ENCODE measurements at regions not wholly inside any gene's neighbourhood (a gene's known extent, or its start where the extent isn't known, plus 50 kb on each side); places are given as distances from the start of the nearest gene placed in this dataset.

DNA sequence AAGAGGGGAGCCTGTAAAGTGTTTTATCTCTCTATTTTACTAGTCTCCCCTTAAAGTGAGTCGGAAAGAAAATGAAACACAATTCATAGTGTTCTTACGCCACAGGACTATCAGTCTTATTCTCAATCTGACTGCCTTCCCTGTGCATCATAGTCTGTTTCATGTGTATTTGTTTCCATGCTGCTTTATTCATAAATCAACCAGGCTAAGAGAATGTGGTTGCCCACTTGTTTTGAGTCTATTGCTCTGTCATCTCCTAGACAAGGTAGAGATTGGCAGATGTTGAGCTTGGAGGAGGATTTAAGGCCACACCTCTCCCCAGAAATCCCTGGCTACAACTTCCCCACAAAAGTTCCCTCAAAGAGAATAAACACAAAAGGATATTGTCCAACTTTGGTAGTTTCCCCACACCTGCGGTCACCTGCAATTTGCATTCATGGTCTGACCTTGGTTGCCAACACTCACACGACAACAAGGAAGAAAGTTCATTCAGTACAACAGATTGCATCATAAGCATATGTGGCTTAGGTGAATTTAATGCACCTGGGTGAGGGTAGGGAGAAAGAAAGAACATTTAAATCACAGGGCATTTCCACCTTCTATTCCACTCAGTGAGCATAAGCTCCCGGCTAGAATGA, 167.1 kb upstream of the FBXL4 start:
- no peaks in the 10 kb centered on the region for H3K36me3 ChIP-seq (ENCODE audit: control insufficient read depth in 1 of 2, insufficient read depth in 2 of 2, low read length in 2 of 2)
- WGBS (ENCODE audit: extremely low coverage, insufficient coverage, insufficient read length) = no CpG with 5 or more reads among the region's 5 CpGs
- H3K4me2 ChIP-seq (ENCODE audit: low read length) = no peak overlapping the region
- no peak overlapping the region for H4K8ac ChIP-seq (ENCODE audit: low read depth, low read length)
- no peak overlapping the region for H3K9ac ChIP-seq (ENCODE audit: low read length)
- no peaks in the 10 kb centered on the region for H3K27me3 ChIP-seq (ENCODE audit: insufficient read depth, low read length)
- no peak for DNase-seq
- H3K79me1 ChIP-seq (ENCODE audit: low read length) = no peaks in the 10 kb centered on the region
- no peak overlapping the region for H4K91ac ChIP-seq (ENCODE audit: low read depth, low read length)
- no peak overlapping the region for H4K12ac ChIP-seq (ENCODE audit: low read depth, low read length)
- H3K23ac ChIP-seq (ENCODE audit: low read length) = no peak overlapping the region
- no peak overlapping the region for H3K18ac ChIP-seq (ENCODE audit: low read length)
- no peak overlapping the region for H2AFZ ChIP-seq (ENCODE audit: insufficient read depth, low read length, poor library complexity)
- no peak overlapping the region for H3K4ac ChIP-seq (ENCODE audit: low read depth, low read length)
- no peak overlapping the region for H3K14ac ChIP-seq (ENCODE audit: low read length)
- no peak overlapping the region for H3K27ac ChIP-seq (ENCODE audit: low read depth, low read length)
- H2BK12ac ChIP-seq (ENCODE audit: low read length) = no peak overlapping the region
- no peaks in the 10 kb centered on the region for H3K79me2 ChIP-seq (ENCODE audit: control insufficient read depth, insufficient read depth, low read length, poor library complexity)
- H3K4me3 ChIP-seq (ENCODE audit: low read depth, low read length) = no peak overlapping the region
- no peaks in the 10 kb centered on the region for H3K9me3 ChIP-seq (ENCODE audit: insufficient read depth, low read depth, low read length)
- no peaks in the 10 kb centered on the region for H3K4me1 ChIP-seq (ENCODE audit: control insufficient read depth in 1 of 2, insufficient read depth in 2 of 2, low read length in 2 of 2)
- H2BK120ac ChIP-seq (ENCODE audit: insufficient read depth, low read length, poor library complexity) = no peak overlapping the region
- H2BK5ac ChIP-seq (ENCODE audit: low read depth, low read length, poor library complexity) = no peak overlapping the region
- H2AK5ac ChIP-seq (ENCODE audit: low read length) = no peak overlapping the region

DNA sequence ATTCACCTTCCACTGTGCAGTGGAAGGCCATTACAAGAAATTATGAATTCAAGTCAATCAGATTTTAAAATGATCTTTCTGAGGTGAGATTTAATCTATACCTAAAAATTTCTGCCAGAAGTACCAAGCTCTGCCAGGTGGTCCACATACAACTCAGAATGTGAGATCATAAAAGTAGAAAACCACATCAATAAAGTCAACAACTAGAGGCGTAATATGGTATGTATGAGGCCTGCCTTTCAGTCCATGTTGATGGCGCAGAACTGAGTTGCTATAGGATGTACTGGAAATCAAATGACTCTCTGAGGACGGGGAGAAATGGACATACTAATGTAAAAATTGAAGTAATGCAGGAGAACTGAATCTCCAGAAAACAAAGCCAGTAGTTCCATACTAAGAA, 163.8 kb upstream of the FBXL4 start:
- Histone ChIP-seq H3K27me3 (ENCODE audit: insufficient read depth, low read length) (no peaks in the 10 kb centered on the region), H3K4me1 (ENCODE audit: control insufficient read depth in 1 of 2, insufficient read depth in 2 of 2, low read length in 2 of 2) (no peaks in the 10 kb centered on the region), H4K91ac (ENCODE audit: low read depth, low read length) (no peak overlapping the region), H3K9ac (ENCODE audit: low read length) (no peak overlapping the region), H4K12ac (ENCODE audit: low read depth, low read length) (no peak overlapping the region), H4K8ac (ENCODE audit: low read depth, low read length) (no peak overlapping the region), H3K36me3 (ENCODE audit: control insufficient read depth in 1 of 2, insufficient read depth in 2 of 2, low read length in 2 of 2) (no peaks in the 10 kb centered on the region), H2BK120ac (ENCODE audit: insufficient read depth, low read length, poor library complexity) (no peak overlapping the region), H3K79me1 (ENCODE audit: low read length) (no peaks in the 10 kb centered on the region), H2AK5ac (ENCODE audit: low read length) (no peak overlapping the region), H2BK5ac (ENCODE audit: low read depth, low read length, poor library complexity) (no peak overlapping the region), H3K9me3 (ENCODE audit: insufficient read depth, low read depth, low read length) (no peaks in the 10 kb centered on the region), H3K79me2 (ENCODE audit: control insufficient read depth, insufficient read depth, low read length, poor library complexity) (no peaks in the 10 kb centered on the region), H3K4me2 (ENCODE audit: low read length) (no peak overlapping the region), H3K4ac (ENCODE audit: low read depth, low read length) (no peak overlapping the region), H3K14ac (ENCODE audit: low read length) (no peak overlapping the region), H3K23ac (ENCODE audit: low read length) (no peak overlapping the region), H2AFZ (ENCODE audit: insufficient read depth, low read length, poor library complexity) (no peak overlapping the region), H3K18ac (ENCODE audit: low read length) (no peak overlapping the region), H3K4me3 (ENCODE audit: low read depth, low read length) (no peak overlapping the region), H2BK12ac (ENCODE audit: low read length) (no peak overlapping the region), H3K27ac (ENCODE audit: low read depth, low read length) (no peak overlapping the region)
- DNase-seq = no peak
- WGBS (ENCODE audit: extremely low coverage, insufficient coverage, insufficient read length) = no CpG with 5 or more reads among the region's 3 CpGs

DNA sequence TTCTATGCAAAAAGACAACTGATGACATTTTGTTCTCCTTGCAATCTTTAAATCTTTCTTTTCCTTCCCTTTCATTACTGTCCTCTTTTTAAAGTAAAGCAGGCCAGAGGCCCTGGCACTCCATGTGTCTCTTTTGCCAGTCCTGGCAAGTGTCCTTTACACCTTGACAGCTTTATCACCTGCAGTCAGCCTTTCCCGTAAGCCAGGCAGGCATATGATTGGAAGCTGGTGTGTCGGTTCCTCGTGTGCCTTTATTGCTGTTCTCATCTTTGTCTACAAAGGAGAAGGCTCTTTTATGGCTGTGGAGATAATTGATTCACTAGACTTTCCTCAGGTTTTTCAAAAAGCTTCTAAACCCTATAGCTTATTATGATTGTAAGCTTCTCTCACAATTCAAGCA, 162.3 kb upstream of the FBXL4 start:
- no peak overlapping the region for H4K12ac ChIP-seq (ENCODE audit: low read depth, low read length)
- H2AFZ ChIP-seq (ENCODE audit: insufficient read depth, low read length, poor library complexity) = no peak overlapping the region
- no peaks in the 10 kb centered on the region for H3K27me3 ChIP-seq (ENCODE audit: insufficient read depth, low read length)
- no peak overlapping the region for H3K9ac ChIP-seq (ENCODE audit: low read length)
- H3K4me3 ChIP-seq (ENCODE audit: low read depth, low read length) = no peak overlapping the region
- H3K23ac ChIP-seq (ENCODE audit: low read length) = no peak overlapping the region
- no CpG with 5 or more reads among the region's 3 CpGs for WGBS (ENCODE audit: extremely low coverage, insufficient coverage, insufficient read length)
- H3K27ac ChIP-seq (ENCODE audit: low read depth, low read length) = no peak overlapping the region
- no peak overlapping the region for H3K4me2 ChIP-seq (ENCODE audit: low read length)
- no peaks in the 10 kb centered on the region for H3K36me3 ChIP-seq (ENCODE audit: control insufficient read depth in 1 of 2, insufficient read depth in 2 of 2, low read length in 2 of 2)
- H4K8ac ChIP-seq (ENCODE audit: low read depth, low read length) = no peak overlapping the region
- DNase-seq = no peak
- no peak overlapping the region for H3K14ac ChIP-seq (ENCODE audit: low read length)
- H3K4ac ChIP-seq (ENCODE audit: low read depth, low read length) = no peak overlapping the region
- H2BK12ac ChIP-seq (ENCODE audit: low read length) = no peak overlapping the region
- H4K91ac ChIP-seq (ENCODE audit: low read depth, low read length) = no peak overlapping the region
- no peak overlapping the region for H2BK120ac ChIP-seq (ENCODE audit: insufficient read depth, low read length, poor library complexity)
- H2BK5ac ChIP-seq (ENCODE audit: low read depth, low read length, poor library complexity) = no peak overlapping the region
- H3K9me3 ChIP-seq (ENCODE audit: insufficient read depth, low read depth, low read length) = no peaks in the 10 kb centered on the region
- no peak overlapping the region for H3K18ac ChIP-seq (ENCODE audit: low read length)
- no peaks in the 10 kb centered on the region for H3K79me1 ChIP-seq (ENCODE audit: low read length)
- H3K79me2 ChIP-seq (ENCODE audit: control insufficient read depth, insufficient read depth, low read length, poor library complexity) = no peaks in the 10 kb centered on the region
- no peak overlapping the region for H2AK5ac ChIP-seq (ENCODE audit: low read length)
- no peaks in the 10 kb centered on the region for H3K4me1 ChIP-seq (ENCODE audit: control insufficient read depth in 1 of 2, insufficient read depth in 2 of 2, low read length in 2 of 2)

DNA sequence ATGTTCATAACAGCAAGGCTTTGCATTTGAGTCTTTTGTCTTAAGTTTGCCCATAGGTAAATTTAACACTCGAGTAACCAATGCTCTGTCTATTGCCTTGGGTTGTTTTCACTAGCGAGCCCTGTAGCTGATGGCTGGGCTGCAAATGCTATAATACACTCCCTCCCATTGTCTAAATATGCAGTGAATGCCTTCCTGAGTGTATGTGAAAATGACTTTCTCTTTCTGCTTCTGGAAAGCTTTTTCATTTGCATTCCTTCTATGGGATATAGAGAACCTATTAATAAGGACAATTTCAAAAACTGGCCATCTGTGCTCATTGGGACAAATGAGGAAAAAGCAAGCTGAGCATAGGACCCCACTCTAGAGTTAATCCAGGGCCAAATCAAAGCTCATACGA, 156.5 kb upstream of the FBXL4 start:
- no peak overlapping the region for H3K4me3 ChIP-seq (ENCODE audit: low read depth, low read length)
- no peak for DNase-seq
- no peaks in the 10 kb centered on the region for H3K36me3 ChIP-seq (ENCODE audit: control insufficient read depth in 1 of 2, insufficient read depth in 2 of 2, low read length in 2 of 2)
- H3K79me2 ChIP-seq (ENCODE audit: control insufficient read depth, insufficient read depth, low read length, poor library complexity) = no peaks in the 10 kb centered on the region
- no peak overlapping the region for H2BK5ac ChIP-seq (ENCODE audit: low read depth, low read length, poor library complexity)
- H2BK12ac ChIP-seq (ENCODE audit: low read length) = no peak overlapping the region
- no peak overlapping the region for H2AK5ac ChIP-seq (ENCODE audit: low read length)
- no peak overlapping the region for H4K12ac ChIP-seq (ENCODE audit: low read depth, low read length)
- H3K18ac ChIP-seq (ENCODE audit: low read length) = no peak overlapping the region
- H4K8ac ChIP-seq (ENCODE audit: low read depth, low read length) = no peak overlapping the region
- H3K4ac ChIP-seq (ENCODE audit: low read depth, low read length) = no peak overlapping the region
- no peak overlapping the region for H3K9ac ChIP-seq (ENCODE audit: low read length)
- H3K4me2 ChIP-seq (ENCODE audit: low read length) = no peak overlapping the region
- no peaks in the 10 kb centered on the region for H3K27me3 ChIP-seq (ENCODE audit: insufficient read depth, low read length)
- H2AFZ ChIP-seq (ENCODE audit: insufficient read depth, low read length, poor library complexity) = no peak overlapping the region
- no peaks in the 10 kb centered on the region for H3K4me1 ChIP-seq (ENCODE audit: control insufficient read depth in 1 of 2, insufficient read depth in 2 of 2, low read length in 2 of 2)
- H3K27ac ChIP-seq (ENCODE audit: low read depth, low read length) = no peak overlapping the region
- no peak overlapping the region for H3K14ac ChIP-seq (ENCODE audit: low read length)
- no peaks in the 10 kb centered on the region for H3K79me1 ChIP-seq (ENCODE audit: low read length)
- H3K9me3 ChIP-seq (ENCODE audit: insufficient read depth, low read depth, low read length) = no peaks in the 10 kb centered on the region
- no CpG with 5 or more reads among the region's 3 CpGs for WGBS (ENCODE audit: extremely low coverage, insufficient coverage, insufficient read length)
- H4K91ac ChIP-seq (ENCODE audit: low read depth, low read length) = no peak overlapping the region
- H3K23ac ChIP-seq (ENCODE audit: low read length) = no peak overlapping the region
- H2BK120ac ChIP-seq (ENCODE audit: insufficient read depth, low read length, poor library complexity) = no peak overlapping the region
